Thoracic aorta (tissue), 2 donors: ENCODE measurements at regions not wholly inside any gene's neighbourhood (a gene's known extent, or its start where the extent isn't known, plus 50 kb on each side); places are given as distances from the start of the nearest gene placed in this dataset.
"Not testable (repeated sequence)": the region's sequence is repeated elsewhere in the genome, so short reads cannot be mapped to it uniquely, and the experiment has no call there.

Source experiments
- ATAC-seq: fragments of 150-250 bp; one replicate; pipeline ENCODE4 v1.8.0; 2017; ENCODE audit warnings: low read depth; ENCODE audit not compliant: insufficient number of reproducible peaks, low FRiP score
- DNase-seq: peaks from one replicate; pipeline ENCODE4 v3.0.0-alpha.2; 2020; ENCODE audit warnings: low spot score
- H3K27ac ChIP-seq, 2 donors: fragments of 200-600 bp; sonication (generic); 1 replicate in 1 of 2; 2 replicates in 1 of 2; pipeline ENCODE4 v1.5.1; 2016; ENCODE audit warnings: mild to moderate bottlenecking in 2 of 2, moderate library complexity in 2 of 2
- H3K27me3 ChIP-seq: fragments of 200-600 bp; sonication (generic); replicated peaks from 2 replicates; pipeline ENCODE4 v1.6.0; 2016; ENCODE audit warnings: mild to moderate bottlenecking; ENCODE audit not compliant: insufficient read depth
- H3K36me3 ChIP-seq: fragments of 200-600 bp; sonication (generic); one replicate; pipeline ENCODE4 v1.5.1; 2016
- H3K4me1 ChIP-seq, 2 donors: fragments of 200-600 bp; sonication (generic); 1 replicate in 1 of 2; 2 replicates in 1 of 2; pipeline versions ENCODE4 v1.5.1 to v1.6.0; 2016; ENCODE audit warnings: low read depth in 2 of 2, mild to moderate bottlenecking in 1 of 2; ENCODE audit not compliant: control insufficient read depth in 1 of 2
- H3K4me3 ChIP-seq: fragments of 200-600 bp; sonication (generic); 2 replicates; pipeline ENCODE4 v1.5.1; 2016; ENCODE audit warnings: mild to moderate bottlenecking
- H3K9me3 ChIP-seq: fragments of 200-600 bp; sonication (generic); 2 replicates; pipeline ENCODE4 v1.5.1; 2016
- TF ChIP-seq, protein P1 (sequence below): fragments of 200-600 bp; sonication (generic); IDR thresholded peaks from one replicate; pipeline ENCODE4 v1.5.1; 2019; ENCODE audit warnings: antibody characterized with exemption

DNA sequence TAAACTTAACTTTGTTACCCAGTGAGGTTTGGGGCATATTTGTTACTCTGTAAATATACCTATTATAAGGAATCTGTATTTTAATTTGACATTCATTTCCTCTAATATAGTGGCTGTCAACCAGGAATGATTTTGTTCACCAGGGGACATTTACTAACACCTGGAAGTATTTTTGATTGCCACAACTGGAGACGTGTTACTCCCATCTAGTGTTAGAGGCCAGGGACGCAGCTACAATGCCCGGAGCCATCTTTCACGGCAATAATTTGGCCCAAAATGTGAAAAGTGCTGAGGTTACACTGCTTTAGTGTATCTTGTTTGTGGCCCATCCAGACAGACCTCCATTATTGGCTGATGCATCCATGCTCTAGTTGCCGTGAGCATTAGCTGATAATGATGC is 881.3 kb upstream of the ATXN7L3B start:
- H3K4me1 ChIP-seq = no peaks in the 10 kb centered on the region
- TF ChIP-seq, protein P1, sequence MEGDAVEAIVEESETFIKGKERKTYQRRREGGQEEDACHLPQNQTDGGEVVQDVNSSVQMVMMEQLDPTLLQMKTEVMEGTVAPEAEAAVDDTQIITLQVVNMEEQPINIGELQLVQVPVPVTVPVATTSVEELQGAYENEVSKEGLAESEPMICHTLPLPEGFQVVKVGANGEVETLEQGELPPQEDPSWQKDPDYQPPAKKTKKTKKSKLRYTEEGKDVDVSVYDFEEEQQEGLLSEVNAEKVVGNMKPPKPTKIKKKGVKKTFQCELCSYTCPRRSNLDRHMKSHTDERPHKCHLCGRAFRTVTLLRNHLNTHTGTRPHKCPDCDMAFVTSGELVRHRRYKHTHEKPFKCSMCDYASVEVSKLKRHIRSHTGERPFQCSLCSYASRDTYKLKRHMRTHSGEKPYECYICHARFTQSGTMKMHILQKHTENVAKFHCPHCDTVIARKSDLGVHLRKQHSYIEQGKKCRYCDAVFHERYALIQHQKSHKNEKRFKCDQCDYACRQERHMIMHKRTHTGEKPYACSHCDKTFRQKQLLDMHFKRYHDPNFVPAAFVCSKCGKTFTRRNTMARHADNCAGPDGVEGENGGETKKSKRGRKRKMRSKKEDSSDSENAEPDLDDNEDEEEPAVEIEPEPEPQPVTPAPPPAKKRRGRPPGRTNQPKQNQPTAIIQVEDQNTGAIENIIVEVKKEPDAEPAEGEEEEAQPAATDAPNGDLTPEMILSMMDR = no peak
- no peak overlapping the region for H3K4me3 ChIP-seq
- H3K27me3 ChIP-seq = no peaks in the 10 kb centered on the region
- ATAC-seq (no peak), DNase-seq (no peak)
- H3K27ac ChIP-seq = no peak overlapping the region
- H3K36me3 ChIP-seq = no peaks in the 10 kb centered on the region
- peaks cover 3% of the 10 kb centered on the region for H3K9me3 ChIP-seq

DNA sequence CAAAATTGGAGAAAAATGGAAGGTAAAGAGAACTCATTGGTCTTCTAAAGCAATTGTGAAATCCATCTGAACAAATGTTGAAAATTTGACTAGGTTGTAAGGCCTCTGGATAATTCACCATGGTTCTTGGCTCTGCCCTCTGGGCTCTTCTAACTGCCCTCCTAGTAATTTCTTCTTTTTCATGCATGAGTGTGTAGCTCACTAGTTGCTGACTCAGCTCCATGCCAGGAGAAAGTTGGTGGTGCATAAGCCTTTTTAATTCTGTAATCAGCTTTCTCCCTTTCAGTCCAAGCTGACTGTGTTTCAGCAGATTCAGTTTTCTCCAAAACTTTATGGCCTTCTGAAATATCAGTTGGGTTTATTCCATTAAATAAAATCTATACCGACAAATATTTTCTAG is 877.8 kb upstream of the ATXN7L3B start:
- no peak overlapping the region for H3K27ac ChIP-seq
- H3K4me3 ChIP-seq = no peak overlapping the region
- DNase-seq (no peak), ATAC-seq (no peak)
- no peaks in the 10 kb centered on the region for H3K36me3 ChIP-seq
- TF ChIP-seq, protein P1 = no peak
- H3K27me3 ChIP-seq = no peaks in the 10 kb centered on the region
- H3K4me1 ChIP-seq = no peaks in the 10 kb centered on the region
- H3K9me3 ChIP-seq = no peaks in the 10 kb centered on the region

DNA sequence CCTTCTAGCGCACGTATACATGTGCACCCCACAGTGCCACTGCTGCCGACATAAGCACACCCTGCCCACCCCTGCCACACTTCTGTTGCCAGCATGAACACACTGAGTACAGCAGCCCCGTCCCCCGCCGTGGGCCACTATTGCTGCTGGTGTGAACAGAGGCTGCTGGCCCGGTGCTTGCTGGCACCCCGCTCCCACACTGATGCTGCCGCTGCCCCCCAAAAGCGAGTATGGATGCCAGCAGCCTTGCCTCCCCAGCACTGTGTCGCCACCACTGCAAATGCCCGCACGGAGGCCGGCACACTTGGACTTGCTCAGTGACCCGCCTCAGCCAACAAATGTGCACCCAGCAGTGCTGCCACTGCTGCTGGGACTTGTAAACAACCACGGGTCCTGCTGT is 872.4 kb upstream of the ATXN7L3B start:
- DNase-seq (no peak), ATAC-seq (no peak)
- H3K4me3 ChIP-seq = no peak overlapping the region
- no peaks in the 10 kb centered on the region for H3K36me3 ChIP-seq
- TF ChIP-seq, protein P1 = no peak
- no peaks in the 10 kb centered on the region for H3K4me1 ChIP-seq
- no peak overlapping the region for H3K27ac ChIP-seq
- H3K27me3 ChIP-seq = no peaks in the 10 kb centered on the region
- H3K9me3 ChIP-seq = no peaks in the 10 kb centered on the region

DNA sequence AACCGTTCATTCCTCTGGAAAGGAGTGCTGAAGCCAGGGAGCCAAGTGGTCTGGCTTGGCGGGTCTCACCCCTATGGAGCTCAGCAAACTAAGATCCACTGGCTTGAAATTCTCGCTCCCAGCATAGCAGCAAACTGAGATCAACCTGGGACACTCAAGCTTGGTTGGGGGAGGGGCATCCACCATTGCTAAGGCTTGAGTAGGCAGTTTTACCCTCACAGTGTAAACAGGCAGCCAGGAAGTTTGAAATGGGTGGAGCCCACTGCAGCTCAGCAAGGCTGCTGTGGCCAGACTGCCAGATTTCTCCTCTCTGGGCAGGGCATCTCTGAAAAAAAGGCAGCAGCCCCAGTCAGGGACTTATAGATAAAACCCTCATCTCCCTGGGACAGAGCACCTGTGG is 866.1 kb upstream of the ATXN7L3B start:
- not testable (repeated sequence) for H3K4me1 ChIP-seq, H3K27me3 ChIP-seq, H3K36me3 ChIP-seq, H3K9me3 ChIP-seq, H3K4me3 ChIP-seq, DNase-seq, ATAC-seq, H3K27ac ChIP-seq

DNA sequence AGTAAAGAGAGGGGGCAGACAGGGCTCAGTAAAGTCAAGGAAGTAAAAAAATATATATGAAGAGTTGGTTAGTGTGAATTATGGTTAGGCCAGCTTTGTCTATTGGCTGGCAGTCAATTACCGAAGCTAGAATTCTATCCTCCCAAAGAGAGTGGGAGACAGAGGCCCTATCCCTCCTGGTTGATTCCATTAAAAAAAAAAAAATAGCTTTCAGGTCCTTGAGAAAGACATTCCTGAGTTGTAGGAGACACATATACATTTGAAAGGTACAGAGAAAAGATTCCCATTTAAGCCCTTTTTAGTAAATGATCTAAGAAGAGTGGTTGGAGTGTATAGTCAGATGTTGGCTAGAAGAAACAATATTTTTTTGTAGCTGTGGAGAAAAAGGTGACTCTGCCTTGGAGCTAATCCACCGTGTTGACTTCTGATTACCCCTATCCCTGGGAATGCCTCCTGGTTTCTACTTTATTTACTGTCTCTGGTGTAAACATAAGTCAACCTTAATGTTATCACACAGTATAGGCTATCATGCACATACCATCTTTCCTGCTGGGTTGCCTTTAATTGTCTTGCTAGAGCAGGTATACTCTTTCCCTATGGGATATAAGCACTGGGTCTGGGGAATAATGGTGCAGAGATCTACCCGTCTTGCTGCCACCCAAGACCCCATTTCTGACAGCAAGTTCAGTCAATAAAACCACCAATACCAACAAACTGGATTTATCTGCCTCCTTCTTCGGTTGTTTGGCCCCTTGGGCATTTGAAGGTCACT is 859.9 kb upstream of the ATXN7L3B start:
- ATAC-seq (no peak), DNase-seq (no peak)
- Histone ChIP-seq H3K4me3 (no peak overlapping the region), H3K9me3 (no peaks in the 10 kb centered on the region), H3K36me3 (no peaks in the 10 kb centered on the region), H3K4me1 (no peaks in the 10 kb centered on the region), H3K27ac (no peak overlapping the region), H3K27me3 (no peaks in the 10 kb centered on the region)
- TF ChIP-seq, protein P1 = no peak

DNA sequence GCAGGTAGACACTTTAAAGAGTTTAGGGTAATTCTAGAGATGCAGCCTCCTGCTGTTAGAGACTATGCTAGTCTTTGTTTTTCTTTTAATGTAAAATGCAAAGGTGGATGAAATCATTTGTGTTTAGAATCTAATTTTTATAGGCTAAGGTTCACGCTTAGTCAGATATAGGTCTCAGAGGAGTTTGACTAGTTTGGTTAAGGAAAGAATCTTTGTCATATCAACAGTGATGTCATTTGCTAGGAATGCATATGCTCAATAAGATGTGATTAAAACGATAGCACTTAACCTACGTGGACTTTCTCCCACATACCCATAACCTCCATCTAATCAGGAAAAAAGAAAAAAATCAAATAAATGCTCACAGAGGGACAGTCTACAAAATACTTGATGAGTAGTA is 859.3 kb upstream of the ATXN7L3B start:
- DNase-seq (no peak), ATAC-seq (no peak)
- no peaks in the 10 kb centered on the region for H3K27me3 ChIP-seq
- no peaks in the 10 kb centered on the region for H3K4me1 ChIP-seq
- TF ChIP-seq, protein P1 = no peak
- H3K4me3 ChIP-seq = no peak overlapping the region
- no peaks in the 10 kb centered on the region for H3K36me3 ChIP-seq
- no peaks in the 10 kb centered on the region for H3K9me3 ChIP-seq
- H3K27ac ChIP-seq = no peak overlapping the region
